Breast epithelium (tissue), 3 donors: ENCODE measurements at regions not wholly inside any gene's neighbourhood (a gene's known extent, or its start where the extent isn't known, plus 50 kb on each side); places are given as distances from the start of the nearest gene placed in this dataset.

Source experiments
- POLR2A ChIP-seq: fragments of 450-650 bp; IDR thresholded peaks from one replicate; pipeline ENCODE4 v1.6.1; 2016; ENCODE audit warnings: antibody characterized with exemption, mild to moderate bottlenecking, moderate library complexity
- TF ChIP-seq, protein P1 (sequence below), 3 donors: fragments of 450-650 bp; IDR thresholded peaks; one replicate each; pipeline ENCODE4 v1.5.1; 2016 to 2017; ENCODE audit warnings: antibody characterized with exemption in 3 of 3, mild to moderate bottlenecking in 3 of 3, moderate library complexity in 3 of 3

DNA sequence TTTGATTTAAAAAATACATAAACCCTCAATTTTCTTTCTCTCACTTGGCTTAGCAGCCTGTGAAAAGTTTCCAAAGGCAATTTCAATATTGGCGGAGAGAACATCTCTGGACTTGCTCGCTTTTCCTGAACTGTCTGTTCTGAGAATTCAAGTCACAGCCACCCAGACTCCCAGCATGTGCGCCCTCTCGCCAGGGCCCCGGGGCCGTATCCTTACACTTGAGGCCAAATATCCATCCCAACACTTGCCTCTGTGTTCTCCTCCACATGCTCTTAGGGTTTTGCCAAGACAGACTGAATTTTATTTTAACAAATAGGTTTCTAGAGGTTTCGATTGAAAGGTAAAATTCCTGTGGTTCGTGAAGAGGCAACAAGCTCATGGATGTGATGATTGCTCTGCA, 111.5 kb upstream of the GPR26 start:
- TF ChIP-seq, protein P1, sequence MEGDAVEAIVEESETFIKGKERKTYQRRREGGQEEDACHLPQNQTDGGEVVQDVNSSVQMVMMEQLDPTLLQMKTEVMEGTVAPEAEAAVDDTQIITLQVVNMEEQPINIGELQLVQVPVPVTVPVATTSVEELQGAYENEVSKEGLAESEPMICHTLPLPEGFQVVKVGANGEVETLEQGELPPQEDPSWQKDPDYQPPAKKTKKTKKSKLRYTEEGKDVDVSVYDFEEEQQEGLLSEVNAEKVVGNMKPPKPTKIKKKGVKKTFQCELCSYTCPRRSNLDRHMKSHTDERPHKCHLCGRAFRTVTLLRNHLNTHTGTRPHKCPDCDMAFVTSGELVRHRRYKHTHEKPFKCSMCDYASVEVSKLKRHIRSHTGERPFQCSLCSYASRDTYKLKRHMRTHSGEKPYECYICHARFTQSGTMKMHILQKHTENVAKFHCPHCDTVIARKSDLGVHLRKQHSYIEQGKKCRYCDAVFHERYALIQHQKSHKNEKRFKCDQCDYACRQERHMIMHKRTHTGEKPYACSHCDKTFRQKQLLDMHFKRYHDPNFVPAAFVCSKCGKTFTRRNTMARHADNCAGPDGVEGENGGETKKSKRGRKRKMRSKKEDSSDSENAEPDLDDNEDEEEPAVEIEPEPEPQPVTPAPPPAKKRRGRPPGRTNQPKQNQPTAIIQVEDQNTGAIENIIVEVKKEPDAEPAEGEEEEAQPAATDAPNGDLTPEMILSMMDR (IDR thresholded peaks at IDR 0.05), result no peak
- no peak for TF ChIP-seq POLR2A
